ENCODE measurements at regions not wholly inside any gene's neighbourhood (a gene's known extent, or its start where the extent isn't known, plus 50 kb on each side); places are given as distances from the start of the nearest gene placed in this dataset.

DNA sequence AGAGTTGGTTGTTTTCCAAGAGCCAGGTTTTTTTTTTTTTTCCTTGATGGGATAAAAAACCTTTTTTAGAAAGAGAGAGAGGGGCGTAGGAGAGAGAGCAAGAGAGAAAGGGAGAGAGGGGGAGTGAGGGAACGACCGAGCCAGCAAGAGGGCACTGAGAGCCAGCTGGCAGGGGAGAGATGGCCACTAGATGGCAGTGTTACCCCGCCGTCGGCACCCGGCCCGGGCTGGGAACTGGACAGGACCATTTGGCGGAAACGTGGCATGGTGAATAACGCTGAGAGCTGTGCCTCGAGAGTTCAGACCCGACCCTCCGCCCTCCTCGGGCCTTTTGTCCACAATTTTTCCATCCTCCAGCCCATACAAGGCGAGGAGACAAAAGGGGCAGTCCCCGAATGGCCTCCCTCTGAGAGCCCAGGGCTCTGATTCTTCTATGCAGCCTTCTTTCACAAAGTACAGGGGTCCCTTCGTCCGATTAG lies 286.7 kb upstream of the VRK2 start:
- no peaks in the 10 kb centered on the region for H3K36me3 ChIP-seq (ENCODE audit: control insufficient read depth in 2 of 4, insufficient read depth in 4 of 4, low read length in 3 of 4)
- H3K18ac ChIP-seq (ENCODE audit: extremely low read depth, low read length): no peak overlapping the region
- peak overlapping the region in 2 of 4 experiments; percentile 11 to 36; a peak in 3 of 8 replicates for H3K4me3 ChIP-seq (ENCODE audit: extremely low read depth in 1 of 4, insufficient read depth in 2 of 4, low read depth in 3 of 4, low read length in 4 of 4)
- no peaks in the 10 kb centered on the region for H3K79me1 ChIP-seq (ENCODE audit: low read depth, low read length)
- H4K8ac ChIP-seq (ENCODE audit: extremely low read depth, insufficient read depth, low read length): no peak overlapping the region
- H4K91ac ChIP-seq (replicated peaks; ENCODE audit: insufficient read length, low read length): no peak overlapping the region
- H3K4ac ChIP-seq (replicated peaks; ENCODE audit: insufficient read length, low read depth, low read length): no peak overlapping the region
- 10% methylated on average over 19 of the region's 19 CpGs; no CpG with 5 or more reads in 1 of the 2 experiments for WGBS, 2 experiments (ENCODE audit: extremely low coverage in 1 of 2, insufficient coverage in 1 of 2, insufficient read length in 1 of 2, insufficient replicate concordance in 2 of 2, low coverage in 1 of 2, low lambda C conversion rate in 2 of 2, missing lambda C conversion rate in 1 of 2)
- POLR2A ChIA-PET (ENCODE audit: partially characterized antibody): no interaction called here
- no peak overlapping the region for H2AK5ac ChIP-seq (ENCODE audit: low read depth, low read length)
- no peak overlapping the region for H3K14ac ChIP-seq (ENCODE audit: insufficient read length)
- no peak overlapping the region for H3K27ac ChIP-seq (ENCODE audit: low read depth, low read length)
- peak overlapping the region; percentile 96 for H2AFZ ChIP-seq (ENCODE audit: low read length)
- DNase-seq (ENCODE audit: low read depth in 1 of 2, low spot score in 2 of 2) (peak; percentile 67 to 99), FAIRE-seq (peak; percentile 66)
- CTCF ChIA-PET (ENCODE audit: partially characterized antibody): interaction anchor here (0.6 to 2.2 kb wide), 24 partner anchors 12 to 891 kb away, joined by 3 to 10 read pairs (median 3); no protein-coding TSS in a partner anchor
- peaks cover 3 to 8% (median 5%) of the 10 kb centered on the region in 4 experiments; a peak in 4 of 7 replicates for H3K4me1 ChIP-seq (replicated peaks in 1 of 4; ENCODE audit: control insufficient read depth in 3 of 4, insufficient read depth in 4 of 4, low read length in 3 of 4)
- no peaks in the 10 kb centered on the region for H3K79me2 ChIP-seq (ENCODE audit: control insufficient read depth in 1 of 2, insufficient read depth in 2 of 2, low read length in 2 of 2)
- H3K9ac ChIP-seq (replicated peaks in 1 of 4; ENCODE audit: extremely low read depth in 1 of 4, low read depth in 3 of 4, low read length in 3 of 4): no peak overlapping the region
- no peak overlapping the region for H2BK120ac ChIP-seq (replicated peaks; ENCODE audit: low read depth, low read length)
- H3K23me2 ChIP-seq (ENCODE audit: low read depth, low read length): no peaks in the 10 kb centered on the region
- H3K9me3 ChIP-seq (ENCODE audit: insufficient read depth in 2 of 2, low read depth in 1 of 2, low read length in 1 of 2): no peaks in the 10 kb centered on the region
- no peak overlapping the region for H2BK15ac ChIP-seq (ENCODE audit: low read length)
- H4K5ac ChIP-seq (ENCODE audit: insufficient read length, low read depth, low read length): no peak overlapping the region
- H4K20me1 ChIP-seq (replicated peaks in 1 of 2; ENCODE audit: control insufficient read depth in 1 of 2, insufficient read depth in 2 of 2, low read length in 2 of 2): no peaks in the 10 kb centered on the region
- H3K4me2 ChIP-seq (ENCODE audit: insufficient read depth in 1 of 2, low read depth in 2 of 2, low read length in 2 of 2): peak overlapping the region in 1 of 2 experiments; percentile 29; a peak in 2 of 4 replicates
- no peaks in the 10 kb centered on the region for H3K27me3 ChIP-seq (replicated peaks in 1 of 4; ENCODE audit: control insufficient read depth in 3 of 4, extremely low read depth in 1 of 4, insufficient read depth in 3 of 4, low read length in 3 of 4)
- H3K23ac ChIP-seq (ENCODE audit: insufficient read length): no peak overlapping the region
- no peak overlapping the region for H2BK5ac ChIP-seq (ENCODE audit: low read depth, low read length)
- H3K56ac ChIP-seq (replicated peaks; ENCODE audit: insufficient read length, low read depth, low read length): no peak overlapping the region
- H2BK12ac ChIP-seq (ENCODE audit: low read depth, low read length): no peak overlapping the region; the same call in 1 of the 2 replicates
- no peak overlapping the region for H2BK20ac ChIP-seq (ENCODE audit: low read length)
- peak; percentile 96 to 99 for TF ChIP-seq RAD21 (IDR thresholded peaks at IDR 0.05 in 1 of 2, conservative IDR thresholded peaks at IDR 0.05 in 1 of 2; ENCODE audit: low read depth in 2 of 2, low read length in 2 of 2)
- TF ChIP-seq POLR2AphosphoS5 (IDR thresholded peaks at IDR 0.05; ENCODE audit: low read depth, low read length): no peak
- no peak for TF ChIP-seq GTF2F1 (IDR thresholded peaks at IDR 0.05; ENCODE audit: borderline replicate concordance, low read depth, low read length)
- TF ChIP-seq, protein P1, sequence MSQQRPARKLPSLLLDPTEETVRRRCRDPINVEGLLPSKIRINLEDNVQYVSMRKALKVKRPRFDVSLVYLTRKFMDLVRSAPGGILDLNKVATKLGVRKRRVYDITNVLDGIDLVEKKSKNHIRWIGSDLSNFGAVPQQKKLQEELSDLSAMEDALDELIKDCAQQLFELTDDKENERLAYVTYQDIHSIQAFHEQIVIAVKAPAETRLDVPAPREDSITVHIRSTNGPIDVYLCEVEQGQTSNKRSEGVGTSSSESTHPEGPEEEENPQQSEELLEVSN (IDR thresholded peaks at IDR 0.05): peak; percentile 72
- TF ChIP-seq EGR1 (IDR thresholded peaks at IDR 0.05; ENCODE audit: borderline replicate concordance, low read depth, low read length): no peak
- TF ChIP-seq BRCA1 (IDR thresholded peaks at IDR 0.05; ENCODE audit: low read depth, low read length): no peak
- TF ChIP-seq SP4 (IDR thresholded peaks at IDR 0.05; ENCODE audit: low read length): no peak
- no peak for TF ChIP-seq RNF2 (IDR thresholded peaks at IDR 0.05; ENCODE audit: borderline replicate concordance, low read depth, low read length, missing control alignments, poor library complexity, severe bottlenecking)
- no peak for TF ChIP-seq CHD2 (IDR thresholded peaks at IDR 0.05; ENCODE audit: low read length)
- no peak for TF ChIP-seq ZNF274 (IDR thresholded peaks at IDR 0.05; ENCODE audit: borderline replicate concordance, extremely low read depth, low read length)
- no peak for TF ChIP-seq ASH2L (IDR thresholded peaks at IDR 0.05; ENCODE audit: low read length)
- TF ChIP-seq CTBP2 (IDR thresholded peaks at IDR 0.05; ENCODE audit: borderline replicate concordance, insufficient read depth, insufficient read length, low read length): no peak
- TF ChIP-seq PHF8 (conservative IDR thresholded peaks at IDR 0.05; ENCODE audit: low read depth, low read length): no peak

All from H1 (cell line).